A673 (cell line): ENCODE measurements at regions not wholly inside any gene's neighbourhood (a gene's known extent, or its start where the extent isn't known, plus 50 kb on each side); places are given as distances from the start of the nearest gene placed in this dataset.
"Not testable (repeated sequence)": the region's sequence is repeated elsewhere in the genome, so short reads cannot be mapped to it uniquely, and the experiment has no call there.

Source experiments
- BruUV-seq: library from RNA; stranded (reverse); fragments of 400-500 nt; replicated peaks from 2 replicates; lab custom pipeline; 2021; lab: Mats Ljungman, UMichigan
- CTCF ChIA-PET: fragments of 300-600 bp; sonication (Branson Sonifier 250); formaldehyde crosslinking; loops from one replicate; lab custom pipeline; 2022; ENCODE audit warnings: antibody characterized with exemption; lab: Charles Lee
- POLR2A ChIA-PET: fragments of 300-600 bp; sonication (Branson Sonifier 250); formaldehyde crosslinking; loops from one replicate; lab custom pipeline; 2022; ENCODE audit warnings: antibody characterized with exemption; ENCODE audit not compliant: low non-redundant PET; lab: Charles Lee
- DNase-seq: peaks from one replicate; pipeline ENCODE4 v3.0.0-alpha.2; 2015; ENCODE audit warnings: low spot score
- H3K27ac ChIP-seq: fragments of 200-600 bp; sonication (generic); 2 replicates; pipeline ENCODE4 v1.5.1; 2016; ENCODE audit warnings: mixed run types, low read depth, mild to moderate bottlenecking, mixed read lengths, antibody characterized with exemption, low read length; ENCODE audit not compliant: poor library complexity, severe bottlenecking
- H3K27me3 ChIP-seq: fragments of 200-600 bp; sonication (generic); replicated peaks from 2 replicates; pipeline ENCODE4 v1.6.1; 2017; ENCODE audit warnings: mixed run types, low read depth, mild to moderate bottlenecking, mixed read lengths, antibody characterized with exemption, low read length; ENCODE audit not compliant: insufficient read depth, poor library complexity
- H3K36me3 ChIP-seq: fragments of 200-600 bp; sonication (generic); 2 replicates; pipeline ENCODE4 v1.6.1; 2016; ENCODE audit warnings: mixed run types, mild to moderate bottlenecking, mixed read lengths, antibody characterized with exemption, low read length; ENCODE audit not compliant: insufficient read depth, poor library complexity, severe bottlenecking
- H3K4me1 ChIP-seq: fragments of 200-600 bp; sonication (generic); 2 replicates; pipeline ENCODE4 v1.6.1; 2017; ENCODE audit warnings: mixed run types, mild to moderate bottlenecking, mixed read lengths, antibody characterized with exemption, low read length; ENCODE audit not compliant: insufficient read depth, poor library complexity, severe bottlenecking
- H3K4me3 ChIP-seq: fragments of 200-600 bp; sonication (generic); 2 replicates; pipeline ENCODE4 v1.5.1; 2016; ENCODE audit warnings: low read depth, mixed run types, mild to moderate bottlenecking, mixed read lengths, low read length; ENCODE audit not compliant: poor library complexity, severe bottlenecking
- H3K9me3 ChIP-seq: fragments of 200-600 bp; sonication (generic); 2 replicates; pipeline ENCODE4 v1.6.1; 2016; ENCODE audit warnings: mixed run types, low read depth, mild to moderate bottlenecking, mixed read lengths, antibody characterized with exemption, low read length; ENCODE audit not compliant: poor library complexity, severe bottlenecking
- CTCF ChIP-seq: fragments of 300-800, 200-600 bp; sonication (generic); conservative IDR thresholded peaks from 2 replicates; pipeline ENCODE4 v1.5.1; 2017; ENCODE audit warnings: low read depth, mild to moderate bottlenecking, antibody characterized with exemption, low read length, moderate library complexity, mixed read lengths
- EZH2 ChIP-seq: fragments of 200-600 bp; sonication (generic); IDR thresholded peaks from 2 replicates; pipeline ENCODE4 v1.6.1; 2017; ENCODE audit warnings: borderline replicate concordance, low read depth, mild to moderate bottlenecking, mixed read lengths, antibody characterized with exemption, low read length; ENCODE audit not compliant: poor library complexity, severe bottlenecking
- intact Hi-C: fragments of 100-400 bp; cut with micrococcal nuclease; formaldehyde crosslinking; loops from one replicate; pipeline ENCODE4 v1.10.0; 2022; ENCODE audit not compliant: unreplicated experiment

DNA sequence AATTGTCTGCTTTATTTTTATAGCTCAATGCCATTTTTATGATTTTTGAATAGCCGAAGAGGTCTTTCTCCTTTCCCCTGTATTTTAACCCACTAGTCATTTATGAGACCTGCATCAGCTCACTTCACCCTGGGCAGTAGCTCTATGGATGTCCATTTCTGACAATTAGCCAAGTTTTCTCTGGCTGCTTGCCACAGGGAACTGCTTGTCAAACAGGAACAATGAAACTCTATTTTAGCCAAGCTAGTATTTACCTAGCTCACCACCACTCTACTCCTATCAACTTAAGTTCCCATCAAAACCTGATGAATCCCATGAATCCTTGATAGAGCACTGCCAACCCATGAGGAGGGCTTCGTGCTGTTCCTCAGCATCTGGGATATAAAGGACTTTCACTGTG lies 406.7 kb downstream of the RWDD3 start:
- no TSS peak for BruUV-seq
- H3K36me3 ChIP-seq, result no peaks in the 10 kb centered on the region
- TF ChIP-seq EZH2, result no peak
- no peaks in the 10 kb centered on the region for H3K9me3 ChIP-seq
- H3K4me3 ChIP-seq, result no peak overlapping the region
- H3K27ac ChIP-seq, result no peak overlapping the region
- intact Hi-C loops, result no loop called here
- H3K4me1 ChIP-seq, result no peaks in the 10 kb centered on the region
- H3K27me3 ChIP-seq, result no peaks in the 10 kb centered on the region
- POLR2A ChIA-PET, result no interaction called here
- DNase-seq, result no peak
- CTCF ChIA-PET, result no interaction called here

DNA sequence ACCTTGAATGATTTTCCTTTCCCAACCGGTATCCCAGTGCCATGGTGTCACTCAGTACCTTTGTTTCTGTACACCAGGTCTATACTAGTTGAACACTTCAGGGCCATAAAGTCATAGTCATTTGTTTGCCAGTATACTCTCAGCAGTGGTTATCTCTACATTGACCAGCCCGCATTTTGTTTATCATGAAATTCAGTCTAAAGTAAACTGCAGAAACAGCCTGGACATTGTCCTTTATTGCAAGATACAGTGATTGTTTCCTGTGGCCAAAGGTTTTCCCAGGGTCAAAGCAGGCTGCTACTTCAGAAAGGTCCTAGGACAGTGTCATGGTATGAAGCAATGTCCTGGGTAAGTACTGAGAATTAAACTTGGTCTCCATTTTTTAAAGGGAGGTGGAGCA lies 407.4 kb downstream of the RWDD3 start:
- no peak for DNase-seq
- Histone ChIP-seq H3K4me1 (no peaks in the 10 kb centered on the region), H3K27me3 (no peaks in the 10 kb centered on the region), H3K36me3 (no peaks in the 10 kb centered on the region), H3K27ac (no peak overlapping the region), H3K9me3 (no peaks in the 10 kb centered on the region), H3K4me3 (no peak overlapping the region)
- intact Hi-C loops, result no loop called here
- ChIA-PET CTCF (no interaction called here), POLR2A (no interaction called here)
- TF ChIP-seq EZH2 (no peak), CTCF (no peak)
- BruUV-seq, result no TSS peak

GRCh38 chr1:95642035-95642434 lies 408.0 kb downstream of the RWDD3 start:
- Histone ChIP-seq H3K4me1 (no peaks in the 10 kb centered on the region), H3K4me3 (no peak overlapping the region), H3K27me3 (no peaks in the 10 kb centered on the region), H3K9me3 (no peaks in the 10 kb centered on the region), H3K27ac (no peak overlapping the region), H3K36me3 (no peaks in the 10 kb centered on the region)
- ChIA-PET POLR2A (no interaction called here), CTCF (no interaction called here)
- TF ChIP-seq CTCF, result no peak
- TF ChIP-seq EZH2, result no peak
- intact Hi-C loops, result no loop called here
- no TSS peak for BruUV-seq
- DNase-seq, result no peak

DNA sequence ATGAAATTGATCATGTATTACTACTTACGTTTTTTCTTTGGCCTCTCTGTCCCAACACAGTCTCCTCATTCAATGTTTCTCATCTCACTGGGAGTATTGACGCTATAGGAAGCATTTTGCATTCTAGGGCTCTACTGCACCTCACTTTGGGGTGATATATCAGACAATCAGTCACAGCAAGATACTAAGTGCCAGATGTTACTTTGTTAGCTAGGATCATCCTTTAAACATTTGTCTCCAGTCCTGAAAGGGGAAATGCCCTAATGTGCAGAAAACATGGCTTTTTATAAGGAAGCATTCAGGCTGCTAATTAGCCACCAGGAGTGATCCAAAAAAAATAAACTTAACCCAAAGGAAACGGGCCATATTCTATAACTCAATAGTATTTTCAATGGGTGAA lies 409.1 kb downstream of the RWDD3 start:
- no peak overlapping the region for H3K27ac ChIP-seq
- H3K4me3 ChIP-seq, result no peak overlapping the region
- no peak for DNase-seq
- intact Hi-C loops, result no loop called here
- CTCF ChIA-PET, result no interaction called here
- POLR2A ChIA-PET, result no interaction called here
- TF ChIP-seq EZH2, result no peak
- TF ChIP-seq CTCF, result no peak
- no peaks in the 10 kb centered on the region for H3K27me3 ChIP-seq
- H3K4me1 ChIP-seq, result no peaks in the 10 kb centered on the region
- no peaks in the 10 kb centered on the region for H3K9me3 ChIP-seq
- no peaks in the 10 kb centered on the region for H3K36me3 ChIP-seq
- no TSS peak for BruUV-seq

- DNase-seq, H3K4me1 ChIP-seq, intact Hi-C loops, H3K27me3 ChIP-seq, BruUV-seq, H3K36me3 ChIP-seq, POLR2A ChIA-PET, H3K4me3 ChIP-seq, CTCF ChIA-PET, H3K27ac ChIP-seq, H3K9me3 ChIP-seq: not testable (repeated sequence)
These were observed 411.1 kb downstream of the RWDD3 start for GRCh38 chr1:95645126-95645525.
